Panc1 (cell line): ENCODE measurements at regions not wholly inside any gene's neighbourhood (a gene's known extent, or its start where the extent isn't known, plus 50 kb on each side); places are given as distances from the start of the nearest gene placed in this dataset.

Experiments used
- CTCF ChIP-seq: fragments of 450-650 bp; IDR thresholded peaks from 2 replicates; pipeline ENCODE4 v1.5.1; 2017; ENCODE audit warnings: mild to moderate bottlenecking
- POLR2AphosphoS5 ChIP-seq: IDR thresholded peaks from 2 replicates; pipeline ENCODE4 v1.6.1; 2012; ENCODE audit warnings: mild to moderate bottlenecking, low read depth, low read length, moderate library complexity
- REST ChIP-seq, 2 experiments: IDR thresholded peaks; 2 replicates each; pipeline ENCODE4 v1.6.1; 2011 to 2012; ENCODE audit warnings: low read depth in 2 of 2, control low read depth in 1 of 2, low read length in 1 of 2, mild to moderate bottlenecking in 1 of 2, moderate library complexity in 1 of 2; ENCODE audit not compliant: insufficient read depth in 1 of 2
- SIN3A ChIP-seq: IDR thresholded peaks from 2 replicates; pipeline ENCODE4 v1.6.1; 2012; ENCODE audit warnings: low read depth, mild to moderate bottlenecking, low read length, moderate library complexity, borderline replicate concordance; ENCODE audit not compliant: insufficient read depth
- TCF7L2 ChIP-seq: IDR thresholded peaks from 2 replicates; pipeline ENCODE4 v1.6.1; 2011; ENCODE audit warnings: mild to moderate bottlenecking, low read depth, low read length, inconsistent platforms

- TF ChIP-seq CTCF (no peak), POLR2AphosphoS5 (no peak), TCF7L2 (no peak), REST (IDR thresholded peaks at IDR 0.05; ENCODE audit: insufficient read depth in 1 of 2, low read depth in 2 of 2, low read length in 1 of 2) (no peak), SIN3A (no peak)
These were observed 274.0 kb downstream of the TFCP2L1 start for GRCh38 chr2:121010998-121011397.
